ENCODE measurements at regions not wholly inside any gene's neighbourhood (a gene's known extent, or its start where the extent isn't known, plus 50 kb on each side); places are given as distances from the start of the nearest gene placed in this dataset.

- TF ChIP-seq SUZ12 (IDR thresholded peaks at IDR 0.05) (no peak), FOXK2 (IDR thresholded peaks at IDR 0.05) (no peak), ELF4 (IDR thresholded peaks at IDR 0.05) (no peak), TARDBP (IDR thresholded peaks at IDR 0.05) (no peak), FOXM1 (IDR thresholded peaks at IDR 0.05; ENCODE audit: borderline replicate concordance) (no peak), ARNT (IDR thresholded peaks at IDR 0.05) (no peak), HDGF (IDR thresholded peaks at IDR 0.05; ENCODE audit: borderline replicate concordance) (no peak)
Measured at GRCh38 chr10:84902553-84902952, 574.2 kb downstream of the CCSER2 start.

Measured in HEK293T (cell line).